Stimulated activated CD4-positive, alpha-beta T cell treated with anti-CD3 and anti-CD28 coated beads, Interleukin-4, amount 100 ng/mL, for 1 hour (primary cell): ENCODE measurements at regions not wholly inside any gene's neighbourhood (a gene's known extent, or its start where the extent isn't known, plus 50 kb on each side); places are given as distances from the start of the nearest gene placed in this dataset.

Experiments used
- DNase-seq: peaks from one replicate; pipeline ENCODE4 v3.0.0-alpha.2; 2020

DNA sequence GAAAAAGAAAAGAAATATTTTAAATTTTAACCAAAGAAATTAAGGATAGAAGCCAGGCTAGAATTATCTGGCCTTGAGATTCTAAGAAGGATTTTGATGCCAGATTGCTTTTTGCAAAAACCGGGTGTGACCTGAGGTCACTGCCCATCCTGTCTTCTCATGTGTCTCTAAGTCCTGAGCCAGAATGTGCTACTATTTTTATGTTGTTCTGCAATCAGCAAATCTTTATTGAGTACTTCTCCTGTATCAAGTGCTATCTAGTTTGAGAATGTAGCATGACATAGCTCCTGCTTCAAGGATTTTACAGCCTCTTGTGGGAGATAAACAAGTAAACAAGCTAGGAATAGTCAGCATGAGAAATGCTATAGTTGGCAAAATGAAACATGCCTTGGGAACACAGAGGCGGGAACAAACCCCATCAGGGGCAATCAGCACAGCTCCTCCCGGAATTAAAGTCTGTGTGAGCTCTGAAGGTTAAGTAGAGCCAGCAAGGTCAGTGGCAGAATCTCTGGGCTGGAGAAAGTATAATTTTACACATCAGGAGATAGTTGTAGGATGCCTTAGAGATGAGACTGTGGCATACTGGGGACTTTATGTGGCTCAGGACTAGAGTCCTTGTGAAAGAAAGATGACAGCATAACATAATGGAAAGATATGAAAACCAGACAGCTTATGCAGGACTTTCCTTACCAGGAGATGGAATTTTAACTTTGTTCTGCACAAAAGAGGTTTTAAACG, 899.5 kb upstream of the SLC10A2 start:
- no peak for DNase-seq

DNA sequence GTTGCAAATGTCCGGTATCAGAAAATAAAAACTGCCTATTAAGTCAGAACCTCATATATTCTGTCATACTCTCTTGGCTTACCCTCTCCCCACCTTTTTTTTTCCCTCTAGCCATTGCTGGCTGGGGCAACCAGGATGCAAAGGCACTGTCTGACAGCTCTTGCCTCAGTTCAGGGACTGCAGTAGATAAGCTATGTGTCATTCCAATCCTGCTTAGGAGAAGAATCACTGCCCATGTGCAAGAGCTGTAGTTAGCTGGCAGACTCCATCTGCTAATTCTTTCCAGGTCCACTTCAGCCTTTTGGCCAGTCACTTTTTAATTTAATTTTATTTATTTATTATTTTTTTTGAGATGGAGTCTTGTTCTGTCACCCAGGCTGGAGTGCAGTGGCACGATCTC, 895.6 kb upstream of the SLC10A2 start:
- no peak for DNase-seq

DNA sequence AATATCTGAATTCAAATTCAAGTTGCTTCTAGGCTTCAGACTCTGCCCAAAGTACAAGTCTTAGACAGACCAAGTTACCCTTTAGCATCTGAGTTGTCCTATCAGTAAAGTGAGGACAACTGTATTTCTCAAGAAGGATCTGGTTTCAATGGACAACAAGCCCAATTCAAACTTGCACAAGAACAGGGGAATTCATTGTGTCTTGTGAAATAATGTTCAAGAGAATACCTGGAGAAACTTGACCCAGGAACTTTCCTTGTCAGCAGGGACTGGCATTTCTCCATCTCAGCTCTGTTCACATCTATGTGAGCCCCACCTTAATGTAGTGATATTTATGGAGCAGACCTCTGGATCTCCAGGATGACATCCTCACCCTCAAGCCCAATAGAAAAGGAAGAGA, 894.9 kb upstream of the SLC10A2 start:
- no peak for DNase-seq

DNA sequence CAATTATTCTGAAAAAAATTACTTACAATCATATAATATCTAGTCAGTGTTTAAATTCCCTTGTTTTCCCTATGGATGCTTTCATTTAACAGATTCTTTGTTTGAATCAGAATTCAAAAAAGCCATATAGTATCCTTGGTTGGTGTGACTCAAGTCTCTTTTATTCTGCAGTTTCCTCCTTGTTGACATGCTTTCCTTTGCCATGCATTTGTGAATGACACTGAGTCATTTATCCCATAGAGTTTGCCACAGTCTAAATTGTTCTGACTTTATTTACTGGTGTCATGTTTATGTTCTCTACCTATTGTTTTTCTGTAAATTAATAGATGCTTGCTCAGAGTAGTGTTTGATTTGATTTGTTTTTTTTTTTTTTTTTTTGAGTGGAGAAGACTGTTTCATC, 893.8 kb upstream of the SLC10A2 start:
- DNase-seq = no peak

DNA sequence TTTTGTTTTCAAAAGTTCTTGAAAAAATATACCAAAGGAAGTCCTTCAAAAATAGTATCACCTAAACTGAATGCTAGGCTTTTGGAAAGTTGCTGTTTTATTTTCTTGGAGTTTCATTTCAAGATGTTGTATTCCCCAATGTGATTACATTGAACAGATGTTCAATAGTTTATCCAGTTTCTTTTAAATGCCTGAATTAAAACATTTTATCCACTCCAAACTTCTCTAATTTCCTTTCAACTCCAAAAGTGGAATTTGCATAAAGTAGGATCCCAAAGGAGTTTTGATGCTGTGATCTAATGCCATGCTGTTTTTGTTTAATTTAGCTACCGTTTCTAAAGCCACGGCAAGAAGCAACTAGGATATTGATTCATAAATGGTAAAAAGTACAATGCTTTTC, 892.5 kb upstream of the SLC10A2 start:
- DNase-seq = no peak

DNA sequence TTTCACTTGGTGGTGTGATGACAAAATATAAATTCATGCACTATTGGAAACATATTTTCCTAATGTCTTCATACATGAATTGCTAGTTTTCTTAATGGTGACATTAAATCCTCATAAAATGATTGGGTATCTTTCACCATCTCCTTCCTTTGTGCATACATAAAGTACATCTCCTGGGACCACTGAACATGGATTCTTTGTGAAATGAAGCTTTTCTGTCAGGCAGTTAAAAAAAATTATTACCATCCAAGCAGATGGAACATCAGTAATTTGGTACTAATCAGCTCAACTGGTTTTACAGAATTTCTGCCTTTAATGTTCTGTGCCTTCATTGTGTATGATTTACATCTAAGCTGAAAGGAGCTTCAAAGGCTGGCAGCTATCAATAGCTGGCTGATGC, 891.7 kb upstream of the SLC10A2 start:
- no peak for DNase-seq

DNA sequence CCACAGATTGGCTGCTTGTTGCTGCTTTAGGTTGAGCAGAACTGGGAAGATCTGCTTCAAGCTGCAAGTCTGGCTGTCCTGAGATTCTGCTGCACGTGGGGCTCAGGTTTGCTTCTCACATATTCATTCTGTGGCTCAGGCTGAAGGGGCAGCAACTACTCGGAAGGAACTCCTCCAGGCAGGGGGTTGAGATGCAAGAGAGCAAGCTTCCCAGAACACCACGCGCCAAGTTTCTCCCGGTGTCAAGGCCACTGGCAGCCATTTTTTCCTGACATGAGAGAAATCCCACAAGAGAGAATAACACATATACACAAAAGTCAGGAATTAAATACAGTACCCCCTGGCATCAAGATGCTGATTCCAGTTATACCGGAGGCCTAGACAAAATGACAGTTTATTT, 887.6 kb upstream of the SLC10A2 start:
- DNase-seq = no peak

DNA sequence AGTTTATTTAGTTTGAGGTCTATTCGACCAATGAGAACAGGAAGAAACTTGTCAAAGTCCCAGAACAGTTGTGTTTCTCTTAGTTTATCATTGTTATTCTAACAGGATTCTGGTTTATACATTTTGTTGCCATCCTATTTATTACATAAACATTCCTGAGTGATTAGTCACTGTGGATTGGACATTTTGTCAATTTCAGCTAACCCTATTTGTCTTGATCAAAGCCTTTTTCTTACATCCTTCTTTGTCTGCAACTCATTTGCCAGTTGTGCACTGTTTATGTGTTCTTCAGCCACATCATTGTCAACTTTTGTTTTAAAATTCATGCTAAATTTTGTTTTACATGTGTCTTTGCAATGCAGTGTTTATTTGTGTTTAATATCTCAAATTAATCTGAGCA, 886.0 kb upstream of the SLC10A2 start:
- no peak for DNase-seq

DNA sequence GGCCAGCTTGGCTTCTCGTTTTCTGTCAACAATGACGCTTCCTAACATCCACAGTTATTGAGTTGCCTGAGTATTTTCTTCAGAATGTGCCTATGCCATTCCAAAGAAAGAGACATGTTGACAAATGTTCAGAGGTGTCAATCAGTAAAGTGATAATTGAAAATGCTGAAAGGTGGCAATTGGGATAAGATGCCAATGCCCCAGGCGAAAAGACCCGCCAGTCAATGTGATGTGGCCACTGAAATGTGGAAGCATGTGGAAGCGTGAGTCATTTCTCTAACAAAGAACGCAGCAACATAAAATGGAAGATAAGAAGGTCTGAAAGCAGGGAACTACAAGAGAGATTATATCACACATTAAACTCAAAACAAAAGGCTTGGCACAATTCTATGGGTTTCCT, 882.2 kb upstream of the SLC10A2 start:
- DNase-seq = no peak

DNA sequence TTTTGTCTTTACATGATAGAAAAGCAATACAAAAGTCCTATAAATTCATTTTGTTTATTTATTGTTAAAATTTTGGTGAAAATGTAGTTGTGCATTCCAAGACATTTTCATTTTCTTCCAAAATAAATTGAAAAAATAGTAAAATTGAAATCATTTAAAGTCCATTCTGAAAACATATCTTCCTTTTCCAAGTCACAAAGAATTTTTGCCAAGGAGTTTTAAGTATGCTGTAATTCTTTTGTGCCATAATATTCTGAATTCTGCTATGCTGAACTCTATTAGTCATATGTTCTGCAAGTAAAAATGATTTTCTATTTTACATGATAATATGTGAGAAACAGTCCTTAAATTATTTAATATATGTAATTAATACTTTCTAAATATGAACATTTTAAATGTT, 879.6 kb upstream of the SLC10A2 start:
- DNase-seq = no peak

DNA sequence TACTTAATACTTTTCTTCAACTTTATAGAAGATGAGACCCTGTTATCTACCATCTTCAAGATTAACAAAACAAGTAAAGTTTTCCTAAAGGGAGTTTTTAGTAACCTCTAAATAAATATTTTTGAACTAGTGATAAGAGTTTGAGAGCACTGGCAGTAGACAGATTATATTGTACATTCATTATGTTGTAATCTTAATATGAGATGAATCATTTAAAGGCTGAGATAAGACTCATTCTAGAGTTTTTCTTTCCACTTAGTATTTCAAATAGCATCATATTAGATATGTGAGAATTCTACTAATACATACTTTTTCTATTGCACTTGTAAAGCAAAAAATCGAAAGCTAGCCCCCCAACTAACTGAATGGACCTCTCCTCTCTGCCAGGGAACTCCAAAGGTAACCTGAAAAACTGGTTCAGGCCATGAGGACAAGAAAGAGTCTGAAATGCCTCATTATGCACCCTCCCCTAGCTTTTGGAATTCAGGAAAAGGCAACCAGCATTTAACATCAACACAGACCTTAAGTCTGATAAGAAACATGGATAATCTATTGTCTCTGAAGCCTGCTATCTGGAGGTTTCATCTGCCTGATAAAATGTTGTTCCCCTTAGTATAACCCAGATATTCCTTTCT, 875.4 kb upstream of the SLC10A2 start:
- DNase-seq = no peak

DNA sequence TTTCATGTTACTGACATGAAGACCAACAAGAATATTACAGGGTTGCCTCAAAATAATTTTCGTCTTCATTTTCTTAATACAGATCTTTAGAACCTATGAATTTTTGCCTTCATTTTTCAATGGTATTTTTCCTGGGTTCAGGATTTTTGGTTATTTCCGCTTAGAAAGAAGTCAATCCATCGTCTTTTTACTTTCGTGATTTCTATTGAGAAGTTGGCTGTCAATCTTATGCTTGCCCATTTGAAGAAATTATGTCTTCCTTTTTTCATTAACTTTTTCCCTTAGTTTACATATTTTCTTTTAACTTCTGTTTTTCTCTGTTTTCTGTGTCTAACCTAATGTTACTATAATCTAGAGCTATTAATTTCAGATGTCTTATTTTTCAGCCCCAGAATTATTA, 868.9 kb upstream of the SLC10A2 start:
- no peak for DNase-seq

DNA sequence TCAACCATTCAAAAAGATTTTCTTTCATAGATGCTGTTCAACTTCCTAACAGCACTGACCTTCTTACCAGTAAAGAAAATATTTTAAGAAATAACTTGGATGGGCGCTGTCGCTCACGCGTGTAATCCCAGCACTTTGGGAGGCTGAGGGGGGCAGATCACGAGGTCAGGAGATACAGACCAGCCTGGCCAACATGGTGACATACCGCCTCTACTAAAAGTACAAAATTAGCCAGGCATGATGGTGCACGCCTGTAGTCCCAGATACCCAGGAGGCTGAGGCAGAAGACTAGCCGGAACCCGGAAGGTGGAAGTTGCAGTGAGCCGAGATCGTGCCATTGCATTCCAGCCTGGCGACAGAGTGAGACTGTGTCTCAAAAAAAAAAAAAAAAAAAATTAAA, 865.7 kb upstream of the SLC10A2 start:
- no peak for DNase-seq

DNA sequence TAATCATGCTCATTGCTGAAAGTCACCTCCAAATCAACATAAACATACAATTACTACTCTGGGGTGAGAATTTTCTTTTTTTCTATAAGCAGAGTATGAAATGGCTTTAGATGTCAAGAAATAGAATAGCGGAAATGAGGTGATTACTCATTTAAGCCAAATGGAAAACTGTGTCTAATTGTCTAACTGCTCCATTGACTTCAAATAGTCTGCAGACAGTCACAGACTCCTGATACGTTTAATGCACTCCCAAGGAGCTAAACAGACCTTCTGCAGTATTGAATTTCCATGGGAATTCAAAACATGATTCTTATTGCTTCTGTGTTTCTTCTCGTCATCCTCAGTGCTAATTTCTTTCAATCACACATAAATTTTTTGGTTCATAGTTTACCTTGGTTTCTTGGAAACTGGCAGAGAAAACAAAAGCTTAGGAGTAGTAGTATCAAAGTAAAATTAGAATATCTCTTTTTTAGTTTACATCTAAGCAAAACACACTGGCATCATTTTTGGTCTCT, 865.2 kb upstream of the SLC10A2 start:
- DNase-seq = no peak

DNA sequence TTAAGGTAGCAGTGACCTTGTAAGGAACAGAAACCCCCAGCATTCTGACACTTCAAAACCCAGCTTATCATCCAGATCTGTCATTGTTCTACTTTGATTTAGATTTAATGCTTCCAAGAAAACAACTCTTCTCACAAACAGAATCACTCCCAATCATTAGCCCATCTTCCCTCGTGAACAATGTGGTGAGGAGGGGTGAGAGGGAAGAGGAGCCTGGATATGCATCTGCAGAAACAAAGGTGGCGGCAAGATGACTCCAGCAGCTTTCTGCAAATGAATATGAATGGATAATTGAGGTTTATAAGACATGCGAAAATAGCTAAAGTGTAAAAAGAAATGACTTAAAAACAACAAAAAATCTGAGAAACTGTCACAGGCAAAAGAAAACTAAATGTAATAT, 859.9 kb upstream of the SLC10A2 start:
- DNase-seq = no peak

DNA sequence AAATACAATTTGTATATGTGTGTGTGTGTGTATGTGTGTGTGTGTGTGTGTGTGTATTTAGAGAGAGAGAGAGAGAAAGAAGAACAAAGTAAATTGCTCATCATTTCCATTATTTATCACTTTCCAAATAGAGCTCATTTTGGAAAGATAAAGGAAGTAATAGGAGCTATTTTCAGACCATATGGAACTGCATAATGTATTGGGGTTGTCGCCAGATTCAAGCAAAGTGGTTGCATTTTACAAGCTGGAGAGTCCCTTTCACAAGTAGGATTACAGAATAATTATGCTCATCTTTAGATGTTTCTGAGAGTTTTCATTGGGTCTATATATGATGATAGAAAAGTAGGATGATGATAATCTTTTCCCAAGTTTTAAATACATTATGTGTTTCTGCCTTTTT, 842.7 kb upstream of the SLC10A2 start:
- no peak for DNase-seq

DNA sequence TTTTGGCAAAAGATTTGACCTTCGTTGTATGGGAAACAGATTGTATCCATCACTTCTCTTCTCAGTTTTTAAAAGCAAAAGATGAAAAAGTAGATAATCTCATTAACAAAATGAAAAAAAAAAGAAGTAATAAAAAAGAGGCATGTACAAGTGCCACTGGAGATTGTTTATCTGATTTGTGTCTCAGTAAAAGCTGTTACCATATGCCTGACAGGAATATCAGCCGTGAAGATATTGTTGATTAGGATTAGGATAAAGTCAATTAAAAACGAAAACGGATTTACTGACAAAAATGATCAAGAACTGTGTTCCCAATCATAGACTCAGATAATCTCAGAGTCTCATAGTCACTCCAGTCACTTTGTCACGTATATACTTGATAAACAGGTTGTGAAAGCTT, 842.1 kb upstream of the SLC10A2 start:
- DNase-seq = no peak

DNA sequence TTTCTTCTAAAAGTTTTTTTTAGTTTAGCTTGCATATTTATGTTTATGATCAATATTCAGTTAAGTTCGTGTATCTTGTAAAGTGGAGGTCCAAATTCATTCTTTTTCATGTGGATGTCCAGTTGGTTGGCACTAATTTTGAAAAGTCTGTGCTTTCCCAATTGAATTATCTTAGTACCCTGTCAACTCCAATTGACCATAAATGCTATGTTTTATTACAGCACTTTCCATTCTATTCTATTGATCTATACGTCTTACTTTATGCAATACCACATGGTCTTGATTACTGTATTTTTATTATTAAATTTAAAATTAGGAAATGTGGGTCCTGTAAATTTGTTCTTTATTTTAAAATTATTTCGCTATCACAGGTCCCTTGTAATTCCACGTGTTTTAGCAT, 837.6 kb upstream of the SLC10A2 start:
- no peak for DNase-seq

DNA sequence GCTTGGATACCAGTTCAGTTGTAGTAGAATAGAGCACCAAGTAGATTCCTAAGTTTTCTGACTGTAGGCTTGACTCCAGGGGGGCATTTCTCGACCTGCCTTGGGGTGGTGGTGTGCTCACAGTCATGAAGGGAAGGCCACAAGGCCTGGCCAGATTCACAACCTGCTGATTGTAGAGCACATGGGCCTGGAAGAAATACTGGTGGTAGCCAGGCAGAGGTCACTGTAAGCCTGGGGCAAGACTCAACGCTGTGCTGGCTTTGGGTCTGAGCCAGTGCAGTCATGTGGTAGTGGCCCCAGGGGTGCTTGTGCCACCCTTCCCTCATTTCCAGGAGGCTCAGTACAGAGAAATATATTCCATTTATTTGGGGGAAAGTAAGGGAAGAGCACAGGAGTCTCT, 832.3 kb upstream of the SLC10A2 start:
- no peak for DNase-seq

DNA sequence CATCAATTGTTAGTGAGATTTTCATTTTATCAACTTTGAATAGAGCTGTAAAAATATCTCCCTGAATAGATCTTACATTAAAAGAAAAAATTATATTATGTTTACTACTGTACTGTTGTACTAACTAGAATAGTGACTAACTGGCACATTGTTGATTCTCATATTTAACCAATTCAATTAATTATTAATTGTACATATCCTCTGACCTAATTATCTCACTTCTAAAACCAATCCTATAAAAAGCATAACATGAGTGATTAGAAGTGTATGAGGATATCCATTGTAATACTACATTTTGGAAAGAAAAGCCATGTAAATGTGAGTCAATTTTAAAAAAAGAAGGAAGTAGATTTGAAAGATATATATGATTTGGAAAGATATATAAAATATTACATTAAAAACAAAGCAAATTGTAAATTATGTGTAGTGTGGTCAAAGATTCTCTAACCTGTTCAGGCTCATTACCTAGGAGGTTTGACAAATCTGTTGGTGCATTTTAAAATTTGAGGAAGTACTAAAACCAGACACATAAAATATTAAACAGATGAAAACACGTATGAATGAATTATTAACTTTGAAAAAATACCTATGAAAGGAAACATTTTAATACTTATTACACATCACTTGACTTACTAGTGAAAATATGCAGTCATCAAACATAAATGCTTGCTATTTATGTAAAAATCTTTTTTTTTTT, 829.8 kb upstream of the SLC10A2 start:
- DNase-seq = no peak

DNA sequence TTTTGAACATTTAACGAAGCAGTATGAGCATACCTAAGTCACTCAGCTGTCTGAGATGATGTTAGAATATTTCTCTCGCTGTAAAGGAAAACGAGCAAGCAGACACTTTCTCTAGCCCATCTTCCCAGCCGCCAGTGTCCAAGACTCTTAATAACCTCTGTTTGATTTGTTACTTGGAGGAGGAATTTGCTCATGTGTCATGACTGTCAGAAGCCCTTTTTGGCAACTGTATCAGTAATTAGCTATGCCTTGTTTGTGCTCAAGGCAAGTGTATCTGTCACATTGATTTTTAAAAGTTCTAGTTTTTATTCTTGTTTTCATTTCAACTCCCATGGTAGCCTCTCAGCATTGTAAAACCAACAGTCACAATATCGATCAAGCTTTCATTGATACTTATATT, 828.4 kb upstream of the SLC10A2 start:
- DNase-seq = no peak

DNA sequence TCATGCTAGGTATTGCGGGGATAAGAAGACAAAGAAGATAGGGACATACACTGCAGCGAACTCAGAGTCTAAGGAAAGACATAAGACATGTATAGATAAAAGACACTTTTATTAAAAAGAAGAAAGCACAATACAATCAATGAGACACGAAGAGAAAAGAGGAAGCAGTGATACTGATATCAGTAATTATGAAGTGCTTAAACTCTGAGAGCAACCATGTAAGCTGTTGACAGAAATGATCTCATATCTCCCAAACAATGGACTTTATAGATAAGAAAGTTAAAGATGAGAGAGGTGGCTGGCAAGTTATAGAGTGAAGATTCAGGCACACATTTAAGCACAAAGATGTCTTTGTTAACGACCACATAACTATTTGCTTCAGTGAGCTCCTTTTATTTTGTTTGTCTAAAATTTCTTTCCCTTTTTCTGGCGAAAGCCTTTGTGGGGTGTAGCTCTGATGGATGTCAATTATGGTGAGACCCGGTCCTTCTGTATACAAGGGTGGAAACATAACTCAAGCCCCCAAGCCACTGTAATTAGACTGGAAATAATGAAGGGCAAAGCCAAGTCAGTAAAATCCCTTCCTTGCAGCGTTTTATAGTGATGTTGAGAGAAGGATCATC, 818.0 kb upstream of the SLC10A2 start:
- DNase-seq = no peak

DNA sequence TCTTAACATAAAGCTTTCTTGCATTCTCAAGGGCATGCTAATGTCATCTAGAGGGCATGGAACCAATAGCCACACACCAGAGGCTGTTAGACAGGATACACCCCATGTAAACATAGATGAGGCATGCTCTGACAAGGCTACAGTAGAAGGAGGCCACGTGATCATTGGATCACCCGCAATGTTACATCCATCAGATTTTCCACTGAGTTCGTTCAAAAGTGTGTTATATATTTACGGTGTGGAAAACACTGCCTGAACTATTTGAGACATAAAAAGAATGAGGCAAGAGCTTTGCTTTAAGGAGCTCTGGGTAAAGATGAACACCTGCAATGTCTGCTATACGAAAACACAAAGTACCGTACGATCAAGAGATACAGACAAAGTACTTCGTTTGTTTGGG, 817.5 kb upstream of the SLC10A2 start:
- DNase-seq = no peak

DNA sequence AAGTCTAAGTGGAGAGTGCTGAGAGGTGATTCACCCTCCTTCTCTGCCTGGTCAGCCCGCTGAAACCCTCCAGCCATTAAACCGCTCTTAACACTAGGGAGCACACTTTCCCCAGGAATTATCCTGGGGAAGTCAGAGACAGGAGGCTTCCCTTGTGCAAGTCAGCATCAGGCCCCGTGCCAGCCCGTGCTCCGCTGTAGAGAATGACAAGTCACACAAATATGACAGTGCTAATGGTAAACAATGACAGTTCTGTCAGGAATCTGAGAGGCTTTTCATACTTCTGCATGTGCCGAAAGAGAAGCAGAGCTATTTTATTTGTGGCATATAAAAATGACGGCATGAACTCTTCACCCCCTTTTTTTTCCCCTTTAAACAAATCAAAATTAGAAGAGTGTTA, 816.9 kb upstream of the SLC10A2 start:
- DNase-seq = no peak
